Fibroblast of skin of scalp (primary cell): ENCODE measurements at regions not wholly inside any gene's neighbourhood (a gene's known extent, or its start where the extent isn't known, plus 50 kb on each side); places are given as distances from the start of the nearest gene placed in this dataset.
"Not testable (repeated sequence)": the region's sequence is repeated elsewhere in the genome, so short reads cannot be mapped to it uniquely, and the experiment has no call there.

ENCODE experiments used
- DNase-seq: peaks from one replicate; pipeline ENCODE4 v3.0.0-alpha.2; 2013

DNA sequence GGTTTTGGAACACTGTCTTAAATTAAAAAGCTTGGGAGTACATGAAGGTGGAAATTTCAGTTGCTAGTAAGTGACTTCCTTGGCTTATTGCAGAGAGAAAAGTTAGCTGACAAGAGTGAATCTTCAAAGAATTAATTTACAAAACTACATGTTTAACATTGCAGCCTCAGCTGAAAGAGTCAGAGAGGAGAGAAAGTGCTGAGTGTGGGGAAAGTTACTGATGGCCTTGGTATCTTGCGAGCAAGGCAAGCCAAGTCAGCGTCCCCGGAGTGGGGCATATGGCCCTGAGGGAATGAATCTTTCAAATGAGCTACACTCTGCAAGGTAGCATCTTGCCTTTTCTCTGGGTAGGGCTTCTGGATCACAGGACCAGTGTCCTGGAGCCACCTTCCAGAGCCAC, 131.3 kb downstream of the LPIN1 start:
- DNase-seq, result no peak

DNA sequence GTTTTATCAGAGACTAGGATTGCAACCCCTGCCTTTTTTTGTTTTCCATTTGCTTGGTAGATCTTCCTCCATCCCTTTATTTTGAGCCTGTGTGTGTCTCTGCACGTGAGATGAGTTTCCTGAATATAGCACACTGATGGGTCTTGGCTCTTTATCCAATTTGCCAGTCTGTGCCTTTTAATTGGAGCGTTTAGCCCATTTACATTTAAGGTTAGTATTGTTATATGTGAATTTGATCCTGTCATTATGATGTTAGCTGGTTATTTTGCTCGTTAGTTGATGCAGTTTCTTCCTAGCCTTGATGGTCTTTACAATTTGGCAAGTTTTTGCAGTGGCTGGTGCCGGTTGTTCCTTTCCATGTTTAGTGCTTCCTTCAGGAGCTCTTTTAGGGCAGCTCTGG, 138.8 kb downstream of the LPIN1 start:
- DNase-seq, result not testable (repeated sequence)

DNA sequence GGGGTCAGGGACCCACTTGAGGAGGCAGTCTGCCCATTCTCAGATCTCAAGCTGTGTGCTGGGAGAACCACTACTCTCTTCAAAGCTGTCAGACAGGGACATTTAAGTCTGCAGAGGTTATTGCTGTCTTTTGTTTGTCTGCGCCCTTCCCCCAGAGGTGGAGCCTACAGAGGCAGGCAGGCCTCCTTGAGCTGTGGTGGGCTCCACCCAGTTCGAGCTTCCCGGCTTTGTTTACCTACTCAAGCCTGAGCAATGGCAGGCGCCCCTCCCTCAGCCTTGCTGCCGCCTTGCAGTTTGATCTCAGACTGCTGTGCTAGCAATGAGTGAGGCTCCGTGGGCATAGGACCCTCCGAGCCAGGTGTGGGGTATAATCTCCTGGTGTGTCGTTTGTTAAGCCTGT, 140.5 kb downstream of the LPIN1 start:
- DNase-seq, result not testable (repeated sequence)

DNA sequence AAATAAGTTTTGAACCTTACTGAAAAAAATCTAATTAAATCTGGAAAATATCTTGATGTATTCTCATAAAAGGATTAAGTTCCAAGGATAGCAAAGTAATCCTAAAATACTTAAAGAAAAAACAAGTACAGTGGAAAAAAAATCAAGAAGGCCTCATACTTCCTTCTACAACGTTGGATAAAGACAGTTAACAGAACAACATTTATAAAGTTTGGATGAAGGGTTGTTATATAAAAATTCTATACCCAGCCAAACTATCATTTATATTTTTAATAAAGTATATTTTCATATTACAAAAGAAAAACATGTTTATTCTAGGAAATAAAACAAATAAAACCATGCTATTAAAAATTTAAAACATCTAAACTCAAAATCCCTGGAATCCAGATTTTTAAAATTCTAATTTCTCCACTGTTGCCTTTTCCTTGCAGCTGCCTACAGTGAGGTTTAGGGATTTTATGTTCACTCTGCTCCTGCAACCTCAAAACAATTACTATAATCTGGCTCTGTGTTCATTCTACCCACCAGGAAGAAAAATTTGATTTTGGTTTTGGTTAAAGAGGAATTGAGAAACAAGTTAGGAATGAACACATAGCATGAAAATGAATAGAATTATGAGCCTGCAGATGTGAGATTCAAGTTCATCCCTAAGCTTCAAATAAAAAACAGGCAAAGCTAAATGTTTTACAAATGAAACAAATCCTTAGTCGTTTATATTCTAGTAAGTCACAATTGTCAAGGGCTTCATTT, 142.8 kb downstream of the LPIN1 start:
- DNase-seq, result no peak

DNA sequence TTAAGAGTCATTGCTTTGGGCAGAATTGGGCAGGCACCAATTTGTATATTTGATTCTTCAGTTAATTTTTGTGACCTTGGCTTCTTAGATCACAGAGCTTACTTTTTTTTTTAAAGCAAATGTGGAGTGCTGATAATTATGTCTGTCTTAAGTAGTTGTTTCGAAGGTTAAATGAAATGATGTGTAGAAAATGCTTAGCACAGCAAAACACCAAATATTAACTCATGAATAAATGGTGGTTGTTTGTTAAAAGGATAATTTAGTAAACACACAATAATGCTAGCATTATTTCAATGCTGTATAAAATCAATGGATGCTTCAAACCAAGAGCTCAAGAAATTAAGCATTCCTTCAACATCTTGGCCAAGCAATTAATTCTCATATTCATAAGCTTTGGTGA, 143.4 kb downstream of the LPIN1 start:
- DNase-seq, result no peak

DNA sequence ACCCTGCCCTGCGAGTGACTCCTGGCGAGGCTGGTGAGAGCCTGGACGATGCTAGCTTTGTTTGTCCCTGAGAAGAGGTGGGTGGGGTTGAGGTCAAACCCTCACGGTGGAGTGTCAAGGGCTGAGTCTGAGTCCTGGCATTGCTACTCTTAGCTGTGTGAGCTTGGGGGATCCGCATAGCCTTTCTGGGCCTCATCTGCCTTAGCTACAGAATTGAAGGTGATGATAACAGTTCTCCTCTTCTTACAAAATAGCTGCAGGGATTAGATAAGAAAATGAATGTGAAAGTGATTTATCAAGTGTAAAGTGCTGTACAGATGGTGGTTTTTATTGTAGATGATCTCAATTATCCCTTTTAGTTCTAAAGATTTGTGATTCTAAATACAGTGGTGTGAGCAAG, 144.6 kb downstream of the LPIN1 start:
- no peak for DNase-seq

DNA sequence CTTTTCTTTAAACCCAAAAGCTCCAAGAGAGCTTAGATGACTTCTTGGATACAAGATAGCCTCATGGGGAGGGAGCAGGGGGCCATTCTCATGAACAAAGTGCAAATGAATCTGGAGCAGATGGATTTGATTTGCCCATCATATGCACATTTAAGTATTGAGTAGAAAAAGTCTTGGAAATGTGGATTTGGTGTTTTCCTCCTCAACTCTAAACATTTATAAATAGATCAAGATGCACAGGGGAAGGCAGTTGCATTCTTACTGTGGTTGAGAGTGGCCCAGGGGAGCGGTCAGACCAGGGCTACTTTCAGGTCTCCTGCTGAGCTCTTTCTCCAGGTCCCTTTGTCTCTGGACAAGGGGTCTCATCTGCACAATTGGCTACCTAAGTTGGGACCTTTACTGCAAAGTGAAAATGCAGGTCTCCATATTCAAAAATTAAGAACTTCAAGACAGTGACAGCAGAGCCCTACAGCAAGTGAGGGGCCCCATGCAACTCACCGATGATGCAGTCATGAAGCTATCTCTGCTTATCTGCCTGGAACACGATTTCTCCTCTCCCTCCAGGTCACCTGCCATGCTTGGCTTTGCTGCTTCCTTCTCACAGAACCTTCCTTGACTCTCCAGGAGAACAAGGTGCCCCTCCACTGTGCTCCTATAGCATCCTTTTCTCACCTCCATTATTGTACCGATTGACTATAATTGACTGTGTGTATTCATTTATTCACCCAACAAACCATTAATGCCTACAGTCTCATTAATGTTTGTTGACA, 145.4 kb downstream of the LPIN1 start:
- DNase-seq, result no peak

DNA sequence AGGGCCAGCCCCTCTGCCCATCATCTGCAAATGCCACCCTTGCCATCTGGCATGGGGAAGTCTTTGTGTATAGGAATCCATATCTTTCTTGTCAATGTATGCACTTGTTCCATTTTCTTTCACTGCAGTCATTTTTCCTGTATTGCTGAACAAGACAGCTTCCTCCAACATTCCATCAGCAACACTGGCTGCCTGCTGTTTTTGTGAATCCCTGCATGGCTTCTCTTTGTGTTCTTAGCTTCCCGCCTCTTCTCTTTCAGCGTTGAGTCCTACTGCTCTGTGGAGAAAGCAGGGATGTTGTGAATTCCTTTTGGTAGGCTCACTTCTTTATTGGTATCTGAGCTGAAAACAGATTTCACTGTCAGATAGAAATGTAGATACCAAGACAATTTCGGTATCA, 150.0 kb downstream of the LPIN1 start:
- DNase-seq, result peak; percentile 37

DNA sequence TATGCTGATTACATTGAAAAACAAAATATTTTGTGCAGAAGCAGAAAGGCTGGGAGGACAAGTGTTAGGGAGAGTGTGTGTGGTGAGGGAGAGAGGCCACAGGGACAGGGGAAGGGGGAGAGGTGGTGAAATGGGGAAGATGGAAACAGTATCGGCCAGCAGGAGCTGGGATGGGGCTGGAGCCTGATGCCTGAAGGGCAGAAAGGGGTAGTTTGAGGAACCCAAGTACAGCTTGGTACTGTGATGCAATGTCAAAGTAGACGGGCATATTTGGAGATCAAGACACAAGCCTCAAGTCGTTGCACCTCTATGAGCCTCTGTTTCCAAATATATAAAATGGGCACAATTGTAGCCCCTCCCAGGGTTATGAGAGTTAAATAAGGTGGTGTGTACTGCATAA, 152.1 kb downstream of the LPIN1 start:
- DNase-seq, result no peak

DNA sequence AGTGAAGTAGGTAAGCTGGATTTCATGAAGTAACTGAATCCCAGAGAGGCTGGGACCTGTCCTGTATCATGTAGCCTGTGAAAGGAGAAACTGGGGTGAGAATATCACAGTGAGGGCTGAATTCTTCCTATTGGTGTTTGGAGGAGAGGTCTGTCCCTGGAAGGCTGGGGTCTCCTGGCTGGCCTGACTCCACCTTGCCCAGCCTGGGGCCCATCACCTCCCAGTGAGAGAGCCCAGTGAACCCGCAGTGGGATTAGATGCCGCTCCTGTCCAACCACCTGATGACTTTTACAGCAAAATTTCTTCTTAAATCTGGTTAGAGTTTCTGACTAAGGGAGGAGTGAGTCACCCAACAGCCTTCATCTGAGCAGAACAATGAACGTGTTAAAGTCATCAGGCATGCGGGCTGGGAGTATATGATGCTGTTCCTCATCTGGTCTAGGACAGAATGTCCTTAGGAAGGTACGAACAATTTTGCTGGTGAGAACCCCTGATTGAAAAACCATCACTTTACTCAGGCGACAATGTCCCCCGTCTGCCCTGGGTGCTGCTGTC, 152.9 kb downstream of the LPIN1 start:
- peak; percentile 46 for DNase-seq

DNA sequence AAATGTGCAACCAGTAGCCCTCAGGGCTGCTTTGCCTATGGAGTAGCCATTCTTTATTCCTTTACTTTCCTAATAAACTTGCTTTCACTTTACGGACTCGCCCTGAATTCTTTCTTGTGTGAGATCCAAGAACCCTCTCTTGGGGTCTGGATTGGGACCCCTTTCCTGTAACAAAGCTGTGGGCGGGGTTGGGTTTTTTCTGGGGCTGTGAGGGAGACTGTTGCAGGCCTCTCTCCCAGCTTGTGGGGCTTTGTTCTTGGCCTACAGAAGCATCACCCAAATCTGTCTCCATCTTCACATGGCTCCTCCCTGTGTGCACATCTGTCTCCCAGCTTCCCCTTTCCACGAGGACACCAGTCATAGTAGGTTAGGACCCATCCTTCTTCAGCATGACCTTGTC, 154.5 kb downstream of the LPIN1 start:
- not testable (repeated sequence) for DNase-seq

DNA sequence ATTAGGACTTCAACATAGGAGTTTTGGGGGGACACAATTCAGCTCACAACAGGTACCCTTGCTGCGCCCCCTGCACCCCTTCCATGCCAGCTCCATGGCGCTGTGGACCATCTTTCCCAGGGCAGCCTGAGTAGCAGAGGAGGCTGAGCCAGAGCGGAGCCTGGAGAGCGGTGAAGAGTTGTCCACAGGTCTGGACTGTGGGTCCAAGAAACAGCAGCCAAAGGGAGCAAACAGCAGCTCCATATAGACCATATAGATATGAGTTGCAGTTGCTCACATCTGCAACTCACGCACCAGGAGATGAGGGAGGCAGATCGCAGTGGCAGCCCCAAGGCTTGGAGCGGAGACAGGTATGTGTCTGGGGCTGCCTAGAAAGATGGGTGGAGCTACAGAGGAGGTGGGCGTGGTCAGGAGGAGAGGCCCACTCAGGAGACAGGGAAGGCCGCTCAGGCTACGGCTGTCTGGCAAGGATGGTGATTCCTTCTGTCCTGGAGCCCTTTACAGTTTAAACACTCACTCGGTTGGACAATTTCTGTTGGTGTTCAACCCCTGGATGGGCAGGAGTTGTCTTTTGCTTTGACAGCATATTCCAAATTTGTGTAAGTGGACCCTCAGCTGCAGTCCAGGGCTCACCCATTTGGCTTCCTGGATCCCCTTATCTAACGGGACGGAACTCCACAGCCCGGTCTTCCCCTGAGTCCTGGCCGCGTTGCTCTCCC, 155.1 kb downstream of the LPIN1 start:
- DNase-seq, result no peak

DNA sequence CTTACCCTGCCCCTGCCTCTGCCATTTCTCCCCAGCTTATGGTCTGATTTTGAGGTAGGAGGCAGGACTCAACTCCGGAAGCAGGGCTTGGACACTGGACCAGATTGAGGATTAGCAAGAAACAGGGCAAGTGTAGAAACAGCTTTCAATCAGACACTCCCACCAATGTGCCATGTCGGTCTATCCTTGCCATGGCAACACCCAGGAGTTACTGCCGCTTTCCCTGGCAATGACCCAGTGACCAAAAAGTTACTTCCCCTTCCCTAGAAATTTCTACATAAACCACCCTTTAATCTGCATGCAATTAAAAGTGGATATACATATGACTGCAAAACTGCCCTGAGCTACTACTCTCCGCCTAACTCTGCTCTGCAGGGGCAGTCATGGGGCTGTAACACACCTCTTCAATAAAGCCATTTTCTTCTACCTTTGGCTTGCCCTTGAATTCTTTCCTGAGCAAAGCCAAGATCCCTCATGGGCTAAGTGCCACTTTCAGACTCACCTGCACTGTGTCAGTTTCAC, 156.7 kb downstream of the LPIN1 start:
- no peak for DNase-seq

DNA sequence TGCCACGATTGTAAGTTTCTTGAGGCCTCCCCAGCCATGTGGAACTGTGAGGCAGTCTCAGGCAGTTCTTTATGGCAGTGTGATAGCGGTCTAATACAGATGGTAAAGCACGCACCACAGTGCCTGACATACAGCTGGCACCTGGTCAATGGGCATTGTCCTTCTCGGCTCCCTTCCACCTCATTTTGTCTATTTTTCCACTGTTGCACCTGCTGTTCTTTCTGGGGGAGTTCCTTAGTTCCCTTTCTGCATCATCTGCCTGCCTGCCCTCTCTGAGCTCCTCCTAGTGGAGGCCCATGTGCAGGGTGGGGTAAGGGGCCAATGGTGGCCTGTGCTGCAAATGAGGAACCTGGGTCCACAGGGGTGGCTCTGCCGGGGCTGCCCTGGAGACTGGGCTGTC, 157.6 kb downstream of the LPIN1 start:
- DNase-seq, result no peak

DNA sequence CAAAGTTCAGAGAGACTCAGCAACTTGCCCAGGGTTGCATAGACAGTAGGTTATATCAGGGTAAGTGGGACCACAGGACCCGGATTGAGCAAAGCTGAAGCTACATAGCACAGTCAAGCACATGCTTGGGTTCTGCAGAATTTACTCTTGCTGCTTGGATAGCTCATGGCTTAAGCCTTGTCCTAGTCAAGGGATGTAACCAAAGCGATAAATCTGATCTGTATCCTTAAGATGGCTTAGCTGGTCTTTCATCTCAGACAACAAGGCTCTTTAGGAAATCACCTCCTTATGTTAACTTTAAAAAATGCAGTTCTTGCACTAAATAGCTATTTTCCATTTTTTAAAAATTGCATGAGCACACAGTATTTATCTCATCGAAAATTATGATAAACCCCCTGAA, 158.5 kb downstream of the LPIN1 start:
- DNase-seq, result no peak

DNA sequence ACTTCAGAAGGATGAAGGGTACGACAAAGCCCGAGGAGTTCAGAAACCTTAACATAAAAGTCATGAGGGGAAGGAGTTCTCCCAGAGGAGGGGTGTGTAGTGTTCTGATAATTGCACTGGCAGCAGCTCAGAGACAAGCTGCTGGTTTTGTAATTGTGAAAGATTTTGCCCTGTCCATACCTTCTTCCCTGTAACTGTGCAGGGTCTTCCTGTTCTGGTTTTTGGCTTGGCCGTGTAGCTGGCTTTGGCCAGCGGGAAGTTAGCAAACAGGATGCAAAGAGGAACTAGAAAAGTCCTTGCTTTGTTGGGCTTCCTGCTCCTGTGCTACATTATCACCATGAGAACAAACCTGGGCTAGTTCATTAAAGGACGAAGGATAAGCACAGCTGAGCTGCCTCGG, 160.8 kb downstream of the LPIN1 start:
- no peak for DNase-seq

DNA sequence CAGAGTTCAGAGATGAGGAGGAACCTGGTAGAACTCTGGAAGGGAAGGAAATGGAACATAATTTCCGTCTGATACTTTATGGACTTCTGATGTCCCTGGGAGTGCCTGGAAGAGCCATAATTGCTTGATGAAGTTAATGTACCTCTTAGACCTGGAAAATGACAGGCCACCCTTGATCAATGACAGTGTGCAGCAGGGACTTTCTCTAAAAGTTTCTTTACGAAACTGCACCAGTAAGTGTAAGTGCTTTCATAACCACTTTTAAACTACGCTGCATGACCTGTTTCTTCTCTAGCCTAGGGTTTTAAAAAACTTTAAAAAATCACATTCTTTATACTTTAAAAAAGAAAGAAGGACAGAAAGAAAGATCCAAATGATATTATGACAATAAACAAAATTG, 164.5 kb downstream of the LPIN1 start:
- DNase-seq, result no peak

DNA sequence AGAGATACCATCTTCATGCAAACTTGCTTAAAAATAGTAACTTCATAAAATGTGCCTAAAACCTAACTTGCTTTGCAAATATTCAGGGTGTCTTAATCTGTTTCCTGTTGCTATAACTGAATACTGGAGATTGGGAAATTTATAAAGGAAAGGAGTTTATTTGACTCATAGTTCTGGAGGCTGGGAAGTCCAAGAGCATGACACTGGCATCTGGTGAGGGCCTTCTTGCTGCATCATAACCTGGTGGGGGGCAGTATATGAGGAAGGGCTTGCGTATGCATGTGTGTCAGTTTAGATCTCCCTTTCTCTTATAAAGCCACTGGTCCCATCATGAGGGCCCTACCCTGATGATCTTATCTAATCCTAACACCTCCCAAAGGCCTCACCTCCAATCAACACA, 166.5 kb downstream of the LPIN1 start:
- DNase-seq, result no peak

DNA sequence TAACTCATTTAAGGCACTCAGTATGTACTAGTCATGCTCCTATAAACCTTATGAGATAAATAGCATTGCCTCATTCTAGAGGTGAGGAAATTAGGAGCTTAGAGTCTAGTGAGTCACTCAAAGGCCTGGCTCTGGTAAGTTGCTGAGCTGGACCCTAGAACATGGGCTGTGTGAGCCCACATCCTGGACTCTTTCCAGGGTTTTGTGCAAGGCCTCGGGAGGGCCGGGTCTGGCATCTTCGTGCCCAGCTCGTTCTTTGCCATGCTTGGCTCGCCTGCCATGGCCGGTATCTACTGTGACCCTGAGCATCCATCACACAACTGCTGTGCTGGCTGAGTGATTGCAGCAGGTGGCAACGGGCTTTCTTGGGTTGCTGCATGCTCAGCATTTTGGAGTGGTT, 168.0 kb downstream of the LPIN1 start:
- DNase-seq, result no peak

DNA sequence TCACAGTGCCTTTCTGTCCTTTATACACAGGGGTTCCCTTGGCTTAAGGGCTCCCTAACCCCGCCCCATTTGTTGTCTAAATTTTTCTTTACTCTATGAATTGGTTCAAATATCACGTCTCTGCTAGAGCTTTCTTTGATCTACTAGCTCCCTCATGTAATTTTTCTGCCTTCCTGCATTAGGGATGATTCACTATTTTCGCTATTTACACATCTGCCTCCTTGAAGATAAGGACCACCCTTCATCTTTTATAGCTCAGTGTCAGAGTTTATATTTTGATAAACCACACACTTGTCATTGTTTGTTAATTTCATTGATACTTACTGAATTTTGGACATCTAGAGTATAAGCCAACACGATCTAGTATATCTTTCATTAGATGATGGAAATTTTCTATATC, 169.2 kb downstream of the LPIN1 start:
- DNase-seq, result no peak

DNA sequence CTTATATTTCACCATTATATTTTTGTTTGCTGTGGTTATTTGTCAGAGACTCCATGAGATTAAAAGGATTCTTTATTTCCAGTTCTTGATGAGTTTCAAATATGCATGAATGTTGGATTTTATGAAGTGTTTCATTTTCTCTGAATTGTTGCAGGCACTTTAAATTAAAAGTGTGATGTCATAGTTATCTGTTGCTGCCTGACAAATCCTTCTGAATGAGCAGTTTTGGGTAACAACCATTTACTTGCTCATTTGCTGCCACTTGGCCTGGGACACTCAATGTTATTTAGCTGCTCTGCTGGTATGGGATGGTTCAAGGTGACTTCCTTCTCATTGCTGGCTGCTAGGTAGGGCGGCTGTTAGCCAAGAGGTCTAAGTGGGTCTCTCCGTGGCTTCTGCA, 173.5 kb downstream of the LPIN1 start:
- DNase-seq, result no peak

DNA sequence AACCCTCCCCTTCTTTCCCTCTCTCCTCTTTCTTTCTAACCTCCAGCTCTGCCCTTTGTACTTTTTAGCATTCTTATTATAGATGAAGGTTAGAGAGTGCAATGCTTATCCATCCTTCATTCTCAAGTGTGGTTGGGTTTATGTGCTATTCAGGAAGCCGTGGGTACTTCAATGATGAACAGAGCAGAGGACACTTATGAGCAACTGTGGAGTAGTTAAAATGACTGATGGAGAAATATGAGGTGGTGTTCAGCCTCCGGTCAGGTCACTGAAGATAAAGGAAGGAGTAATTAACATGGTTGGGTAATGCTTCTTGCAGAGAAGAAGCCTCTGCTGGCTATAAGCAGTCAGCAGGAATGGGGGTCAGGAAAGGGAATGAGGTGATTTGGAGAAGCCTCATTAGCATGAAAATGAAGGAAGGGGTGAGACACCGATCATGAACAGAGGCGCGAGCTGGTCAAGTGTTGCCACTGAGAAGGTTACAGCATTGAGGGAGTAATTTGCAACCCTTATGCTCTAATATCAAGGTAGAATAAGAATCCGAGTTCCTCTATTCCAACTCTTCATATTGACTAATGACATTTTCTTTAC, 174.7 kb downstream of the LPIN1 start:
- DNase-seq, result no peak

DNA sequence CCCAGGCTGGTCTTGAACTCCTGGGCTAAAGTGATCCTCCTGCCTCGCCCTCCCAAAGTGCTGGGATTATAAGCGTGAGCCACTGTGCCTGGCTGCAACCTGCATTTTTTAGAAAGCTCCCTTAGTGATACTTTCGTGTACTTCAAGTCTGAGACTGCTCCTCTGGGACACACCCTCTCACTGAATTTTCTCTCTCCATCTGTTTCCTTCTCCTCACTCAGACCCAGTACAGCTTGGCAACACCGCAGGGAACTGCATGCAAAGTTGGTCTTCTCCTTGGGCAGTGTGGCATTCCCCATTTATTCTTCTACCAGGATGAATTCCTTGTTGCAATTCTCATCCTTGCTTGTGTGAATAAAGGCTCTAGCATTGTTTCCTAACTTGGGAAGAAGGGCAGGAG, 175.9 kb downstream of the LPIN1 start:
- no peak for DNase-seq
